ENCODE measurements at regions not wholly inside any gene's neighbourhood (a gene's known extent, or its start where the extent isn't known, plus 50 kb on each side); places are given as distances from the start of the nearest gene placed in this dataset.

DNA sequence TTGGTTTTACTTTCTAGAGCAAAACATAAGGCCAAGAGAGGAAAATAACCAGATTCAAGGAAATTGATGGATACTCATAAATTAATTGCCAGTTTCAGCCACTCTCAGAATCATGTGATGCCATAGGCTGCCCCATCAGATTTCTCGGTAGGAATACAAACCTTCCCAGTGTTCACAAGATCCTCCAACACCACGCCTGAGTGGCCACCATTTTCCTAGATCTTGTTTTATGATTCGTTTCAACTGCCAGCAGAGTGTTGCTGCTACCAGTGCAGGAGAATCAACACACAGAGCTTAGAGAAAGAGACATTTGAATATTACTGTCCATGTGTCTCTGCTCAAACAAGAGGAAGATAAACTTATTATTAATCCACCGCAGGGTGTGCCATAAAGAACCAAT, 434.2 kb upstream of the CDH4 start:
- ChIA-PET POLR2A (no interaction called here), CTCF (interaction anchor here (0.7 to 1.3 kb wide), 2 partner anchors 12 to 16 kb away, joined by 3 to 4 read pairs; no protein-coding TSS in a partner anchor)
- 8% methylated on average over 4 of the region's 4 CpGs for WGBS (ENCODE audit: missing lambda C conversion rate)
- H3K4me1 ChIP-seq, result no peaks in the 10 kb centered on the region
- TF ChIP-seq RCOR1 (IDR thresholded peaks at IDR 0.05; ENCODE audit: low read depth, low read length) (no peak), HDAC2 (IDR thresholded peaks at IDR 0.05) (no peak), JUN (IDR thresholded peaks at IDR 0.05) (no peak), CBX8 (IDR thresholded peaks at IDR 0.05) (no peak), ELK1 (IDR thresholded peaks at IDR 0.05; ENCODE audit: low read depth, low read length) (no peak), CBX2 (IDR thresholded peaks at IDR 0.05; ENCODE audit: borderline replicate concordance, low read depth) (no peak), ZSCAN20 (CRISPR knock-in tag; IDR thresholded peaks at IDR 0.05) (no peak), MAX (IDR thresholded peaks at IDR 0.05) (no peak), FOSB (CRISPR knock-in tag; IDR thresholded peaks at IDR 0.05) (no peak), FOSL2 (IDR thresholded peaks at IDR 0.05) (no peak), FOSL2 (CRISPR knock-in tag; IDR thresholded peaks at IDR 0.05) (no peak), GATA3 (IDR thresholded peaks at IDR 0.05; ENCODE audit: borderline replicate concordance) (no peak), EHF (CRISPR knock-in tag; IDR thresholded peaks at IDR 0.05) (no peak), PHF8 (IDR thresholded peaks at IDR 0.05; ENCODE audit: borderline replicate concordance, low read depth) (no peak), HOXB5 (CRISPR knock-in tag; IDR thresholded peaks at IDR 0.05) (no peak), SREBF2 (IDR thresholded peaks at IDR 0.05) (no peak), HEYL (CRISPR knock-in tag; IDR thresholded peaks at IDR 0.05) (no peak), PBX3 (IDR thresholded peaks at IDR 0.05) (no peak)
- TF ChIP-seq, protein P1, sequence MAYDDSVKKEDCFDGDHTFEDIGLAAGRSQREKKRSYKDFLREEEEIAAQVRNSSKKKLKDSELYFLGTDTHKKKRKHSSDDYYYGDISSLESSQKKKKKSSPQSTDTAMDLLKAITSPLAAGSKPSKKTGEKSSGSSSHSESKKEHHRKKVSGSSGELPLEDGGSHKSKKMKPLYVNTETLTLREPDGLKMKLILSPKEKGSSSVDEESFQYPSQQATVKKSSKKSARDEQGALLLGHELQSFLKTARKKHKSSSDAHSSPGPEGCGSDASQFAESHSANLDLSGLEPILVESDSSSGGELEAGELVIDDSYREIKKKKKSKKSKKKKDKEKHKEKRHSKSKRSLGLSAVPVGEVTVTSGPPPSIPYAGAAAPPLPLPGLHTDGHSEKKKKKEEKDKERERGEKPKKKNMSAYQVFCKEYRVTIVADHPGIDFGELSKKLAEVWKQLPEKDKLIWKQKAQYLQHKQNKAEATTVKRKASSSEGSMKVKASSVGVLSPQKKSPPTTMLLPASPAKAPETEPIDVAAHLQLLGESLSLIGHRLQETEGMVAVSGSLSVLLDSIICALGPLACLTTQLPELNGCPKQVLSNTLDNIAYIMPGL (CRISPR knock-in tag; IDR thresholded peaks at IDR 0.05; ENCODE audit: borderline replicate concordance), result no peak
- TF ChIP-seq, protein P2, sequence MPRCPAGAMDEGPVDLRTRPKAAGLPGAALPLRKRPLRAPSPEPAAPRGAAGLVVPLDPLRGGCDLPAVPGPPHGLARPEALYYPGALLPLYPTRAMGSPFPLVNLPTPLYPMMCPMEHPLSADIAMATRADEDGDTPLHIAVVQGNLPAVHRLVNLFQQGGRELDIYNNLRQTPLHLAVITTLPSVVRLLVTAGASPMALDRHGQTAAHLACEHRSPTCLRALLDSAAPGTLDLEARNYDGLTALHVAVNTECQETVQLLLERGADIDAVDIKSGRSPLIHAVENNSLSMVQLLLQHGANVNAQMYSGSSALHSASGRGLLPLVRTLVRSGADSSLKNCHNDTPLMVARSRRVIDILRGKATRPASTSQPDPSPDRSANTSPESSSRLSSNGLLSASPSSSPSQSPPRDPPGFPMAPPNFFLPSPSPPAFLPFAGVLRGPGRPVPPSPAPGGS (IDR thresholded peaks at IDR 0.05), result no peak
- FAIRE-seq, result no peak
- H3K9me3 ChIP-seq, result 0 out of 3 replicates have a peak, but pooled peaks cover 4% of the 10 kb centered on the region
- ATAC-seq, result no peak
- H3K27ac ChIP-seq, result no peak overlapping the region
- DNase-seq (ENCODE audit: low read depth in 1 of 2, low spot score in 1 of 2), result no peak
- H3K4me3 ChIP-seq, result no peak overlapping the region
- H3K4me2 ChIP-seq, result no peak overlapping the region

DNA sequence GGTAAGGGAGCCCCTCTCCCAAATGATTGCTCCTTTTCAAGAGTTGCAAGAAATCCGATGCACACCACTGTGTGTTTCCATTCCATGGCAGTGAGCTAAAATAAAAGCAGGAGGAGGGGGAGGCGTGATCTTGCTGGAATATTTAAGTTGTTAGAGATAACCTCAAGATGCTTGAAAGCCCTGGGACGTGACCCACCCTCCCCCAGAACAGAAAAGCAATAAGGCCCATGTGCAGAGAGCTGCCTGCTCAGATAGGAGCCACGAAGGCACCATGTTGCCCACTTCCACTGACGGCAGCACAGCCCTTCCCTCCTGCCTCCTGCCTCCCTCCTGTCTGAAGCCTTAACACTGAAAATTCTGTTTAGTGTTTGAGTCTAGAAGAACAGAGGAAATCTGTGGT, 432.6 kb upstream of the CDH4 start:
- Histone ChIP-seq H3K4me3 (no peak overlapping the region), H3K9me3 (0 out of 3 replicates have a peak, but pooled peaks cover 4% of the 10 kb centered on the region), H3K4me1 (no peaks in the 10 kb centered on the region), H3K4me2 (no peak overlapping the region), H3K27ac (no peak overlapping the region)
- DNase-seq (ENCODE audit: low read depth in 1 of 2, low spot score in 1 of 2), result no peak
- WGBS (ENCODE audit: missing lambda C conversion rate), result under 1% methylated on average over 5 of the region's 5 CpGs
- no peak for ATAC-seq
- no peak for FAIRE-seq
- CTCF ChIA-PET, result no interaction called here
- POLR2A ChIA-PET, result no interaction called here
- TF ChIP-seq, protein P3, sequence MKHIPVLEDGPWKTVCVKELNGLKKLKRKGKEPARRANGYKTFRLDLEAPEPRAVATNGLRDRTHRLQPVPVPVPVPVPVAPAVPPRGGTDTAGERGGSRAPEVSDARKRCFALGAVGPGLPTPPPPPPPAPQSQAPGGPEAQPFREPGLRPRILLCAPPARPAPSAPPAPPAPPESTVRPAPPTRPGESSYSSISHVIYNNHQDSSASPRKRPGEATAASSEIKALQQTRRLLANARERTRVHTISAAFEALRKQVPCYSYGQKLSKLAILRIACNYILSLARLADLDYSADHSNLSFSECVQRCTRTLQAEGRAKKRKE (CRISPR knock-in tag; IDR thresholded peaks at IDR 0.05; ENCODE audit: low read depth), result no peak
- TF ChIP-seq GATA3 (IDR thresholded peaks at IDR 0.05; ENCODE audit: borderline replicate concordance) (no peak), CEBPB (IDR thresholded peaks at IDR 0.05) (no peak), ESRRA (IDR thresholded peaks at IDR 0.05; ENCODE audit: borderline replicate concordance, low read length) (no peak), ELK1 (IDR thresholded peaks at IDR 0.05; ENCODE audit: low read depth, low read length) (no peak), RAD21 (conservative IDR thresholded peaks at IDR 0.05 in 1 of 2, IDR thresholded peaks at IDR 0.05 in 1 of 2) (no peak), HOXA7 (CRISPR knock-in tag; IDR thresholded peaks at IDR 0.05) (no peak), ZNF302 (CRISPR knock-in tag; IDR thresholded peaks at IDR 0.05) (no peak), ZSCAN20 (CRISPR knock-in tag; IDR thresholded peaks at IDR 0.05) (no peak), HDAC2 (IDR thresholded peaks at IDR 0.05) (no peak), MAFK (IDR thresholded peaks at IDR 0.05; ENCODE audit: partially characterized antibody) (no peak), RFX5 (IDR thresholded peaks at IDR 0.05) (no peak), FOXS1 (CRISPR knock-in tag; IDR thresholded peaks at IDR 0.05) (no peak), CBX2 (IDR thresholded peaks at IDR 0.05; ENCODE audit: borderline replicate concordance, low read depth) (no peak), EP300 (IDR thresholded peaks at IDR 0.05) (no peak), KDM1A (IDR thresholded peaks at IDR 0.05; ENCODE audit: low read depth) (no peak), JUNB (IDR thresholded peaks at IDR 0.05) (no peak)
